Mesenchymal stem cell (in vitro differentiated cells and primary cell): ENCODE measurements at regions not wholly inside any gene's neighbourhood (a gene's known extent, or its start where the extent isn't known, plus 50 kb on each side); places are given as distances from the start of the nearest gene placed in this dataset.

ENCODE experiments used
- DNase-seq: peaks from one replicate; pipeline ENCODE4 v3.0.0-alpha.2; 2013
- H2AFZ ChIP-seq: one replicate; pipeline ENCODE4 v1.6.1; 2013; ENCODE audit warnings: low read depth, mild to moderate bottlenecking, control low read depth, inconsistent platforms, low read length, moderate library complexity
- H2AK5ac ChIP-seq: 2 replicates; pipeline ENCODE4 v1.6.1; 2013; ENCODE audit warnings: low read length, moderate library complexity, mild to moderate bottlenecking, inconsistent platforms; ENCODE audit not compliant: severe bottlenecking
- H2BK120ac ChIP-seq: one replicate; pipeline ENCODE4 v1.6.1; 2013; ENCODE audit warnings: low read depth, mild to moderate bottlenecking, inconsistent platforms, low read length, moderate library complexity
- H2BK12ac ChIP-seq, 2 experiments: one replicate each; pipeline ENCODE4 v1.6.1; 2013; ENCODE audit warnings: inconsistent platforms in 2 of 2, low read length in 2 of 2, mild to moderate bottlenecking in 2 of 2, moderate library complexity in 2 of 2, control low read depth in 1 of 2
- H2BK15ac ChIP-seq: one replicate; pipeline ENCODE4 v1.6.1; 2013; ENCODE audit warnings: mild to moderate bottlenecking, low read depth, inconsistent platforms; ENCODE audit not compliant: poor library complexity, severe bottlenecking
- H2BK5ac ChIP-seq: 2 replicates; pipeline ENCODE4 v1.6.1; 2013; ENCODE audit warnings: low read depth, mild to moderate bottlenecking, low read length, control low read depth, inconsistent platforms; ENCODE audit not compliant: poor library complexity, severe bottlenecking
- H3K14ac ChIP-seq, 2 experiments: one replicate each; pipeline ENCODE4 v1.6.1; 2013; ENCODE audit warnings: inconsistent platforms in 2 of 2, low read length in 2 of 2, control low read depth in 1 of 2, mild to moderate bottlenecking in 1 of 2, moderate library complexity in 1 of 2
- H3K18ac ChIP-seq, 2 experiments: one replicate each; pipeline ENCODE4 v1.6.1; 2013; ENCODE audit warnings: inconsistent platforms in 2 of 2, low read length in 2 of 2, control low read depth in 1 of 2, low read depth in 1 of 2, mild to moderate bottlenecking in 1 of 2
- H3K23ac ChIP-seq, 2 experiments: one replicate each; pipeline ENCODE4 v1.6.1; 2013; ENCODE audit warnings: inconsistent platforms in 2 of 2, low read length in 2 of 2, mild to moderate bottlenecking in 2 of 2, moderate library complexity in 2 of 2, control low read depth in 1 of 2
- H3K27ac ChIP-seq: 2 replicates; pipeline ENCODE4 v1.5.1; 2013; ENCODE audit warnings: mild to moderate bottlenecking, moderate library complexity, low read length, control low read depth, inconsistent platforms; ENCODE audit not compliant: poor library complexity, severe bottlenecking
- H3K27me3 ChIP-seq, 2 experiments: 2 replicates each; pipeline versions ENCODE4 v1.6.1 to v1.7.0; 2013; ENCODE audit warnings: low read length in 2 of 2, mild to moderate bottlenecking in 2 of 2, moderate library complexity in 2 of 2, control low read depth in 1 of 2, inconsistent platforms in 1 of 2; ENCODE audit not compliant: control insufficient read depth in 1 of 2, insufficient read depth in 1 of 2
- H3K36me3 ChIP-seq, 2 experiments: 2 replicates each; pipeline versions ENCODE4 v1.6.1 to v1.7.0; 2013; ENCODE audit warnings: low read length in 2 of 2, control low read depth in 1 of 2, inconsistent platforms in 1 of 2, low read depth in 1 of 2, mild to moderate bottlenecking in 1 of 2; ENCODE audit not compliant: insufficient read depth in 2 of 2, control insufficient read depth in 1 of 2
- H3K4ac ChIP-seq, 2 experiments: one replicate each; pipeline ENCODE4 v1.6.1; 2013; ENCODE audit warnings: inconsistent platforms in 2 of 2, low read length in 2 of 2, mild to moderate bottlenecking in 2 of 2, moderate library complexity in 2 of 2, control low read depth in 1 of 2, low read depth in 1 of 2
- H3K4me1 ChIP-seq: 2 replicates; pipeline ENCODE4 v1.6.1; 2013; ENCODE audit warnings: low read depth, low read length, control low read depth; ENCODE audit not compliant: control insufficient read depth, insufficient read depth
- H3K4me2 ChIP-seq: 2 replicates; pipeline ENCODE4 v1.6.1; 2013; ENCODE audit warnings: low read length, mild to moderate bottlenecking, inconsistent platforms; ENCODE audit not compliant: poor library complexity, severe bottlenecking
- H3K4me3 ChIP-seq, 2 experiments: 2 replicates each; pipeline versions ENCODE4 v1.5.1 to v1.7.0; 2013; ENCODE audit warnings: low read length in 2 of 2, mild to moderate bottlenecking in 2 of 2, control low read depth in 1 of 2, low read depth in 1 of 2; ENCODE audit not compliant: insufficient read depth in 1 of 2
- H3K79me1 ChIP-seq: replicated peaks from 2 replicates; pipeline ENCODE4 v1.6.1; 2013; ENCODE audit warnings: mild to moderate bottlenecking, control low read depth, low read length, inconsistent platforms; ENCODE audit not compliant: poor library complexity, severe bottlenecking
- H3K9ac ChIP-seq: 2 replicates; pipeline ENCODE4 v1.7.0; 2013; ENCODE audit warnings: mild to moderate bottlenecking, low read length, moderate library complexity
- H3K9me3 ChIP-seq: 2 replicates; pipeline ENCODE4 v1.7.0; 2013; ENCODE audit warnings: mild to moderate bottlenecking, low read length; ENCODE audit not compliant: control insufficient read depth
- H4K8ac ChIP-seq: one replicate; pipeline ENCODE4 v1.6.1; 2013; ENCODE audit warnings: inconsistent platforms, mild to moderate bottlenecking, low read length, moderate library complexity
- H4K91ac ChIP-seq: one replicate; pipeline ENCODE4 v1.6.1; 2013; ENCODE audit warnings: mild to moderate bottlenecking, low read length, inconsistent platforms
- WGBS: methylation state at CpG from one replicate; pipeline ENCODE4 v1.1.7; 2013; ENCODE audit warnings: mixed read lengths; 5-methylcytosine and 5-hydroxymethylcytosine counted together

GRCh38 chr6:144405163-144405562 lies 120.0 kb downstream of the UTRN start:
- Histone ChIP-seq H3K9ac (peak overlapping the region; percentile 34), H3K36me3 (peaks cover 2 to 5% of the 10 kb centered on the region in 2 experiments), H3K4me2 (no peak overlapping the region), H4K91ac (no peak overlapping the region), H3K4me3 (peak overlapping the region in 1 of 2 experiments; percentile 7), H2AFZ (no peak overlapping the region), H4K8ac (no peak overlapping the region), H2BK12ac (no peak overlapping the region), H3K18ac (no peak overlapping the region), H2AK5ac (no peak overlapping the region), H3K9me3 (no peaks in the 10 kb centered on the region), H3K14ac (no peak overlapping the region), H3K27me3 (no peaks in the 10 kb centered on the region), H3K79me1 (peaks cover 16% of the 10 kb centered on the region), H2BK5ac (no peak overlapping the region), H3K4me1 (peaks cover 2% of the 10 kb centered on the region), H3K4ac (no peak overlapping the region), H2BK120ac (no peak overlapping the region), H3K23ac (no peak overlapping the region), H2BK15ac (no peak overlapping the region), H3K27ac (no peak overlapping the region)
- WGBS = 87% methylated on average over 4 of the region's 5 CpGs
- peak; percentile 37 for DNase-seq

GRCh38 chr6:144406796-144407195 lies 121.7 kb downstream of the UTRN start:
- H2AFZ ChIP-seq = no peak overlapping the region
- H3K18ac ChIP-seq = no peak overlapping the region
- no peak overlapping the region for H3K4me3 ChIP-seq
- H3K4ac ChIP-seq = no peak overlapping the region
- no peak overlapping the region for H4K8ac ChIP-seq
- peaks cover 12% of the 10 kb centered on the region for H3K79me1 ChIP-seq
- no peak overlapping the region for H3K27ac ChIP-seq
- no peak overlapping the region for H2BK5ac ChIP-seq
- WGBS = 100% methylated on average over 3 of the region's 3 CpGs
- no peak overlapping the region for H2BK120ac ChIP-seq
- no peak overlapping the region for H3K23ac ChIP-seq
- peaks cover 2 to 5% of the 10 kb centered on the region in 2 experiments for H3K36me3 ChIP-seq
- no peak for DNase-seq
- no peaks in the 10 kb centered on the region for H3K27me3 ChIP-seq
- H2AK5ac ChIP-seq = no peak overlapping the region
- H3K9me3 ChIP-seq = no peaks in the 10 kb centered on the region
- no peak overlapping the region for H4K91ac ChIP-seq
- peaks cover 4% of the 10 kb centered on the region for H3K4me1 ChIP-seq
- H3K4me2 ChIP-seq = no peak overlapping the region
- H3K14ac ChIP-seq = no peak overlapping the region
- no peak overlapping the region for H2BK12ac ChIP-seq
- no peak overlapping the region for H2BK15ac ChIP-seq
- no peak overlapping the region for H3K9ac ChIP-seq

GRCh38 chr6:144408161-144408560 lies 123.0 kb downstream of the UTRN start:
- H3K9me3 ChIP-seq = no peaks in the 10 kb centered on the region
- 86% methylated on average over 6 of the region's 6 CpGs for WGBS
- H2BK15ac ChIP-seq = no peak overlapping the region
- no peak overlapping the region for H3K23ac ChIP-seq
- H3K14ac ChIP-seq = no peak overlapping the region
- H3K4me3 ChIP-seq = peak overlapping the region in 1 of 2 experiments; percentile 31
- H3K9ac ChIP-seq = peak overlapping the region; percentile 30
- H3K36me3 ChIP-seq = peaks cover 2% of the 10 kb centered on the region in 2 experiments
- H2AK5ac ChIP-seq = no peak overlapping the region
- H4K91ac ChIP-seq = no peak overlapping the region
- no peak overlapping the region for H2BK120ac ChIP-seq
- no peak overlapping the region for H2BK5ac ChIP-seq
- peaks cover 4% of the 10 kb centered on the region for H3K4me1 ChIP-seq
- peaks cover 7% of the 10 kb centered on the region for H3K79me1 ChIP-seq
- no peaks in the 10 kb centered on the region for H3K27me3 ChIP-seq
- no peak overlapping the region for H3K27ac ChIP-seq
- H4K8ac ChIP-seq = peak overlapping the region; percentile 9
- no peak overlapping the region for H3K18ac ChIP-seq
- H2AFZ ChIP-seq = no peak overlapping the region
- H3K4ac ChIP-seq = no peak overlapping the region
- DNase-seq = no peak
- H3K4me2 ChIP-seq = no peak overlapping the region
- no peak overlapping the region for H2BK12ac ChIP-seq

DNA sequence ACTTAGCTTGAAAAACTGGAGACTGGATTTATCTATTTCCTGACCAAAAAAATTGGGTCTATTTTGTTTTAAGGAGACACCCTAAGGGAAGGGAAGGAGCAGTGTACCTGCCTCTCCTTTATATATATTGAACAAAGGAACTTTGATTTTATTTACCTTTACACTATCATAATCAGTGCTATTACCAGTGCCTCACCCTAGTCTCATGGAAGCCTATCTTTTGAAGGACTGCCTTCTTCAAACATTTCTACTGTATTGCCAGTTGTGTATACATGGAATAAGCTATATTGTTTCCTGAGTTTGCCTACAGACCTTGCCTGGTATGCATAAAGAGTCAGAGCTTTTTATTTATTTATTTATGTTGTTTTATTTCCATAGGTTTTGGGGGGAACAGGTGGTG lies 124.9 kb downstream of the UTRN start:
- Histone ChIP-seq H2BK12ac (no peak overlapping the region), H2BK15ac (no peak overlapping the region), H3K27ac (no peak overlapping the region), H3K23ac (no peak overlapping the region), H3K4me2 (no peak overlapping the region), H2BK120ac (no peak overlapping the region), H3K36me3 (peaks cover 0 to 2% of the 10 kb centered on the region in 2 experiments), H4K91ac (no peak overlapping the region), H3K9me3 (no peaks in the 10 kb centered on the region), H3K9ac (no peak overlapping the region), H3K18ac (no peak overlapping the region), H2BK5ac (no peak overlapping the region), H2AK5ac (no peak overlapping the region), H2AFZ (no peak overlapping the region), H3K4ac (no peak overlapping the region), H3K14ac (no peak overlapping the region), H3K79me1 (peaks cover 7% of the 10 kb centered on the region), H3K4me1 (peaks cover 9% of the 10 kb centered on the region), H4K8ac (no peak overlapping the region), H3K4me3 (no peak overlapping the region), H3K27me3 (no peaks in the 10 kb centered on the region)
- DNase-seq = no peak
